CD4-positive, alpha-beta T cell treated with Interleukin-21 for 1 hour (primary cell): ENCODE measurements at regions not wholly inside any gene's neighbourhood (a gene's known extent, or its start where the extent isn't known, plus 50 kb on each side); places are given as distances from the start of the nearest gene placed in this dataset.

Experiments
- DNase-seq: peaks from one replicate; pipeline ENCODE4 v3.0.0-alpha.2; 2020

DNA sequence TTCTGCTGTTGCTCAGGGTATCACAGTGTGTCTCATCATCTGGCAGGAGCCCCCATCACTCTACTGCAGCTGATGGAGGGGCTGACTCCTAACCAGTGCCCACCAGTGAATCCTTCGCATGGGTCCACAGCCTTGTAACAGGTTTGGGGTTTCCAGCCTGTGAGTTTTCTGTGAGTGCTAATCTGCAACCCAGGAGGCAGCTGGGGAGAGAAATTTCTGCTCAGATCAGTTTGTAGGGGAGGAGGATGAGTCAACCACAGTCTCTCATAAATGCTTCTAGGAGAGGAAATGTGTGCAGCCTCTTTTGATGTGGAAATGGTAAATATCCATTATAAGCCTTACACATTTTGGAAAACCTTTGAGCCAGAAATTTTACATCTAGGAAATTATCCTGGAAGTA lies 871.3 kb downstream of the AACS start:
- no peak for DNase-seq

- no peak for DNase-seq
Observed at GRCh38 chr12:125944446-125944845, 879.2 kb downstream of the AACS start.

DNA sequence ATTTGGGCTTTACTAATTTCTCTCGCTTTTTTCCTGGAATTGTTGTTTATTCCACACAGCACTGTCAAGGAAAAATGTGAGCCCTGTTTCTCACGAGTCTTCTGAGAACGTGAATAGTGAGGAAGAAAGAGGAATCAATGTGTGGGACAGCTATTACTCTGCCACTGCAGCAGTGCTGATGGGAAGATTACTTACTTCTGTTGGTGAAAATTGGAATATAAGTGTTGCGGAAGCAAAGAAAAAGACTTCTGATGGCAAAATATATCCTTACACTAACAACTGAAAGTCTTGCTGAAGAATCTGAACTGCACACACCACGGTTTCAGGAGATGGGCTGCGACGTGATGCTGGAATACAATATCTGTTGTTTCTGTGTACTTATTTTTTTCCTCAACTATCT lies 884.2 kb downstream of the AACS start:
- no peak for DNase-seq

DNA sequence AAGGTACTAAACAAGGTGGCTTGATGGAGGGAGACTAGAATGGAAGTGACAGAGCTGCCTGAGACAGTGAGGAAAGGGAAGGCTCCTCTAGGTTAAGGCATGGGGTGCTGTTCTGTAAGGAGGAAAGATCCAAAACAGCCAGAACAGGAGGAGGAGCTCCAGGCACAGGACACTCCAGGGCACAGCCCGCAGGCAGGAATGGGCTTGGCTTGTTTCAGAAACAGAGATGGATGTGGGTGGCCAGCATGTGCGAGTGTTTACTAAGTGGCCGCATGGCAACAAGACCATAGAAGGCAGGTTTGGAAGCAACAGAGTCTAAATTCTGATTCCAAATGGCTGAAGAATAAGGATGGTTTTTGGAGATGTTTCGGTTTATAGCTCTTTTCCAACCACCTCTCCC lies 889.1 kb downstream of the AACS start:
- no peak for DNase-seq

DNA sequence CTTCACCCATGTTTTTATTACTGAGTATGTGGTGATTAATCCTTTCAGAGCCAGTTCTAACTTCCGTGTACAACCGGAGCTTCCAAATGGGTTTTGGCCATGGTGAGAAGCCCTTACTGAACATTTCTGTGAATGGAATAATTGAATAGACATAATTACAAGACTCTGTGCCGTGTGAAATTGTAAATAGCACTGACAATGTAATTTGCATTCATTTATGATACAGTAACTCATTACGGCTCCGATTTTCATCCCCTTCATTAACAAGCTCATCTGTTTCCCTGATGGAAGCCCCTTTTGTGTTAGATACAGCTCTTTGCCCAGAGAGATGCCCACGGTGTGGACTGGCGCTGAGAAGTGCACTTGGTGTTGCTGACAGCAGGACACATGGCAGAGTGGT lies 891.0 kb downstream of the AACS start:
- no peak for DNase-seq

DNA sequence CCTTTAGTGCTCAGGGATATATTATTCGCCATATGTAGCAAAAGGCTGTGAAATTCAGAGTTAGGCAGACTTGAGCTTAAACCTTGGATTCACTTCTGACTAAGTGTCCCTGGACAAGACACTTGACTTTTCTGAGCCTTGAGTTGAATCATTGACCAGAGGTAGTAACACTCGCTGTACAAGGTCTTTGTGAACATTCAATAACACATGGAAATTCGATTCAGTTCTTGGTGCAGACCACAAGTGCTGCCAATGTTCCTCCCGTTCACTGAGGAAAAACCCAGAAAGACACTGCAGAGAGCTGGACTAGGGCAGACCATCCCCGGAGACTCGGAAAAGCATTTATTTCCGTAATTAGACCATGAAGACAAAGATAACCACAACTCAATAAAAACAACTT lies 901.4 kb downstream of the AACS start:
- no peak for DNase-seq

GRCh38 chr12:125968413-125968812 lies 903.2 kb downstream of the AACS start:
- DNase-seq = no peak

DNA sequence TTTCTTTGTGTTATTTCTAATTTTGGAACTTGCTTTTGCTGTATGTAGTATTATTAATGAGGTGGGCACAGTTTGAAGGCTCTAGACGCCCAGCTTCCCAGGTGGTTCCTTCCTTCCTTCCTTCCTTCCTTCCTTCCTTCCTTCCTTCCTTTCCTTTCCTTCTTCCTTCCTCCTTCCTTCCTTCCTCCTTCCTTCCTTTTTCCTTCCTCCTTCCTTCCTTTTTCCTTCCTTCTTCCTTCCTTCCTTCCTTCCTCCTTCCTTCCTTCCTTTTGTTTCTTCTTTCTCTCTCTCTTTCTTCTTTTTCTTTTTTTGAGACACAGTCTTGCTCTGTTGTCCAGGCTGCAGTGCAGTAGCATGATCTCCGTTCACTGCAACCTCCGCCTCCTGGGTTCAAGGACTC lies 906.7 kb downstream of the AACS start:
- DNase-seq = no peak

DNA sequence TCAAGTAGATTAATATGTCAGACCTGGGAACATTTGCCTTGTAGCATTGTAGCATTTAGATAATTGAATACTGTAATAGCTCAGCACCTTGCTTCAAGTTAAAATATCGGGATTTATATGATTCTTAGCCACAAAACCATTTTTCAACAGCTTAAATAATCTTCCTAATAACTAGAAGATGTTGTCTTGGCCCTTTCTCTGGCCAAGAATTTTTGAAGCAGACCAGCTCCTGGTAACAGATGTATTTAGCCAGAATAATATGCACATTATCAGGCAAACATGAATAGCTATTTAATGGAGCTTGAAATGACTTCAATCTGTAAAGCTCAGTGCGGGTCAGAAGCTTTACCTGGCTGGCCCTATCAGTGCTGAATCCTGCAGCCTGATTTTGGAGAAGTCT lies 913.1 kb downstream of the AACS start:
- no peak for DNase-seq

DNA sequence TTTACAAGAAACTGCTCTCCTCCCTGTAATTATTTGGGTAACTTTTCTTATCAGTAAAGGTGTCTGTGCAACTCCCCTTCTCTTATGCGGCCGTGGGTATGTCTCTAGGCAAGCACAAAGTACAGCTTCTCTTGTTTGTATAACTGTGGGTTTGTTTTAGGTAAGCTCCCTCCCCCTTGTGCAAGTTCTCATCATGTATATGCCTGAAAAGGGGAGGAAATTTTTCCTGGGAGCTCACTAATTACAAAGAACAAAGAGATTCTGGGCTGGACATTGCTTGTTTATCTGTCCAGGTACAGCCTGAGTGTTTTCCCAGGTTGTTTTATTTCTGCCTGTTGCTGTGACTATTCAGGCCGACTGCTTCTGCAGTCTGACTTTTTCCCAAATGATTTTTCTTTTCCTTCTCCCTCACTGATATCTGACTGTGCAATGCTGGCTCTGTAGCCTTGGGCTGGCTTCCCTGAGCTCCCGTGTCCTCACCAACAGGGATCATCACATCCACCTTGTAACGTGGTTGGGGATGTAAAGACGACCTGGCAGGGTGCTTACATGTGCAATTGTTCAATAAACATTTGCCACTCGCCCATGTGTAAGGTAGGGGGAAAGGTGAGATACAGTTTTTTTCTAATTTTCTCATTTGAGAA lies 916.5 kb downstream of the AACS start:
- DNase-seq = no peak

DNA sequence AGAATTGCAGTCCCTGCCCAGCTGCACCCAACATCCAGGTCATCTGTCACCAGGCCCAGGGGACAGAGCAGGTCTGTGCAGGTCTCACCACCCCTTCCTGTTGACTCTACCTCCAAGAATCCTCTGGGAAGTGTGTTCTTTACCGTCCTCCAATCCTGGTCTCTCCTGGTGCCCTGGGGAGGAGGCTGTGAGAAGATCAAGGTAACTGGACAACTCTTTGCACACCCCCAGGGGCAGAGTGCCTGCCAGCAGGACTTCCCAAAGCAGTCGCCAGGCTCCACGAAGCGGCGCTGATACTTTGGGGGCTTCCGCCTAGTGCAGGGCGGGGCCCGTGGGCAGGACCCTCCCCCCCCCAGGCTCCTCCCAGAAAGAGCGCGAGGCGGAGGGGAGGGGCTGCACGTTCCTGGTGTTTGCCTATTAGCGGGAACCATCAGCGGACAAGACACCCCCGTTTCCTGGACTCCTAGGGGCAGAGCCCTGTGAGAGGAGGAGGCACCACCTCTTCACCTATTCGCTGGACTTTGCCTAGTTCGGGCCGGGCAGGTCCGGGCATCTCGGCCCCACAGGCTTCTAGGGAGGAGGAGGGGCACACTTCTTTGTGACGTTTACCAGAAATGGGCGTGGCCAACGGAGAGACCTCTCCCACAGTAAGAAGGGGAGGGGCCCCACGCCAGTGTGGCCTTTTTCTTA lies 918.0 kb downstream of the AACS start:
- no peak for DNase-seq

DNA sequence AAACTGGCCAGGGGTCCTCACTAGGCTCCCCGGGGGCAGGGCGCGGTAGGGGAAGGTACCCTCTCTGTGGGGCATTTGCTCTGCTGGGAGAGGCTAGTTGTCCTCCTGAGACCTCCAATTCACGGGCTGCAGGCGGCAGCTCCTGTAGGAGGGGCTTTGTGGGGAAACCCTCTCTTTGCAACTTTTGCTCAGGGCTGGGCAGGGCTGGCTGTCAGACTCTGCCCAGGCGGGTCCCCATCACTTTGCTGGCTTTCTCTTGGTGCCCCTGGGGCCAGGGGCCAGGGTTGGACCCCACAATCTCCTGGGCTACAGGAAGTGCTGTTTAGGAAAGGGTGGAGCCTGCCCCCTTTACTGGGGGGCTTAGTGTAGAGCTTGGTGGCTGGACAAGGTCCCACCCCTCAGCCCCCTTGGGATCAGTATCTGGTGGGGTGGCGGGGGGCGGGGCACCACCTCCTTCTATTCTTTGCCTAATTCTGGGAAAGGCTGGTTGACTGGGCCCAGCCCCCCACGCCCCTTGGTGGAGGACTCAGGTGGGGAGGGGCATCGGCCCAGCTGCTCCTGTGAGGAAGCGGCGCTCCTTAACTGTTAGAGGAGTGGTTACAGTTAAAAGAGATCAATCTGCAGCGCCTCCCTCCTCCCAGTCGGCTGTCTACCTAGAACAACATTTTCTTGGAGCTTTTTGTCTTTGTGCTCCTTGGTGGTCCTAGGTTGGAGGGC lies 918.7 kb downstream of the AACS start:
- no peak for DNase-seq

GRCh38 chr12:125988545-125988944 lies 923.3 kb downstream of the AACS start:
- DNase-seq = no peak

GRCh38 chr12:125989696-125990095 lies 924.5 kb downstream of the AACS start:
- no peak for DNase-seq

DNA sequence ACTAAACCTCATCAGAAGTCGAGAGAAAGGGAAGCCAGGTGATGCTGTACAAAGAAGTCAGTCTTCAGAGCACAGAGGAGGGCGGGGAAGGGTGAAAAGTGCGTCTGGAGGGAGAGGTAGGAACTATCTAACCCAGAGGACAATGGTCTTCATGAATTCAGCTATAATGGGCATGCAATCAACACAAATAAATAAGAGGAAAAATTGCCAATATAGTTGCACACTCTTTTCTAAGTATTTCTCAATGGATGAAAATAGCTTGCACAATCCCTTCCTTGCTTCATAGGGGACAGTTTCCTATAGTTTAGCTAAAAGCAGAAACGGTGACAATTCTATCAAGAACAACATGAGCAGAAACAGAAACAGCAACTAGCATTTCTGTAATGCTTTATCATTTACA lies 931.2 kb downstream of the AACS start:
- DNase-seq = no peak

DNA sequence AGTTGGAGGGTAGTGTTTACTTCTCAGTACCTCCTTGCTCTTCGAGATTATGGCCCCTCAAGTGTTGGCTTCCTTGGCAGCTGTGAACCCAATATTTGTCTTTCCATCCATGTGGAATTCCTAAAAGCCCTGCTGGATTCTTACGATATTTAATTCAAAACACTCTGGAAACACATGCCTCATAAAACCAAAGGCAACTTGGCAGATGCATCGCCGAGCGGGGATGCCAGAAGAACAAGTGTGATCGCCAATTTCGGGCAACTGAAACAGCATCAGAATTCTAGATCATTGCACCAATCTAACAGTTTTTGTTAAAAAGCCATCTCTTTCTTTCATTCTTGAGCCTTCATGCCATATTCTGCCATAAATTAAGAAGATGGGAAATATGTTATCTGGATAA lies 934.4 kb downstream of the AACS start:
- no peak for DNase-seq

GRCh38 chr12:126019385-126019784 lies 954.1 kb downstream of the AACS start:
- DNase-seq = no peak

- DNase-seq = no peak
Observed at GRCh38 chr12:126021675-126022074, 956.4 kb downstream of the AACS start.

DNA sequence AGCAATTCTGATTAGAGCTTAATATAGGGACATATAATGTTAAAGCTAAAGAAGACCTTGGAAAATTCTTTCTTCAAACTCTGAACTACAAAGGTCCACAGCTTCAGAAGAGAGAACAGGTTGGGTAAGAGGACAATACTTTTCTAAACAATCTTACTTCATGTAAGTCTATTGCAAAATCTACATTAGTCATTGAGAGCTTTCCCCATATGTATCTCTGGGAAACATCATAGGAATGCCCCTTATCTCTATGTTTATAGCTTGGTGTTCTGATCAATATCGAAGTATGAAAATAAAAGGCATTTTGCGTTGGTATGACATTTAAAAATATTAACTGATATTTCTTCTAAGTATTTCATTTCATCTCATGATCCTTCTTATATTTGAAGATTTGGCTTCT lies 962.6 kb downstream of the AACS start:
- no peak for DNase-seq

DNA sequence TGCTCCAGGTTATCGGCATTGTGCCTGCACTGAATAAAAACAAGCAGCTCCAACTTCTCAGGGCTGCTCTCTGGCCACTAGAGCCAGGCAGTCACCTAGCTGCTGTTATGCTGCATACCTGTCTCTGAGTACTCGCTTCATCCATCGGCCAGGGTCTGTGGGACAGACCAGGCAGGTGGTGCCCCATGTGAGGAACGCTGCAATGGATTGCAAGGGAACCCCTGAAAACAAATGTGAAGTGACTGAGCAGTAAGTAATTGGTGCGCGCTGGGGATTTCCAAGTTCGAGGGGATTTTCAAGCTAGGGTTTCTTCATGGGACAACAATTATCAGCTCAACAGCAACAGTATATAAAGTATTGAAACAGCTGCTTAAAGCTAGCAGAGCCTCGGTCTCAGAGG lies 965.3 kb downstream of the AACS start:
- no peak for DNase-seq

GRCh38 chr12:126033751-126034150 lies 968.5 kb downstream of the AACS start:
- DNase-seq = no peak

- no peak for DNase-seq
Observed at GRCh38 chr12:126036348-126036747, 971.1 kb downstream of the AACS start.

- DNase-seq = no peak
Observed at GRCh38 chr12:126038434-126038833, 973.2 kb downstream of the AACS start.

GRCh38 chr12:126040307-126040706 lies 975.1 kb downstream of the AACS start:
- no peak for DNase-seq
